ENCODE measurements at regions not wholly inside any gene's neighbourhood (a gene's known extent, or its start where the extent isn't known, plus 50 kb on each side); places are given as distances from the start of the nearest gene placed in this dataset.

DNA sequence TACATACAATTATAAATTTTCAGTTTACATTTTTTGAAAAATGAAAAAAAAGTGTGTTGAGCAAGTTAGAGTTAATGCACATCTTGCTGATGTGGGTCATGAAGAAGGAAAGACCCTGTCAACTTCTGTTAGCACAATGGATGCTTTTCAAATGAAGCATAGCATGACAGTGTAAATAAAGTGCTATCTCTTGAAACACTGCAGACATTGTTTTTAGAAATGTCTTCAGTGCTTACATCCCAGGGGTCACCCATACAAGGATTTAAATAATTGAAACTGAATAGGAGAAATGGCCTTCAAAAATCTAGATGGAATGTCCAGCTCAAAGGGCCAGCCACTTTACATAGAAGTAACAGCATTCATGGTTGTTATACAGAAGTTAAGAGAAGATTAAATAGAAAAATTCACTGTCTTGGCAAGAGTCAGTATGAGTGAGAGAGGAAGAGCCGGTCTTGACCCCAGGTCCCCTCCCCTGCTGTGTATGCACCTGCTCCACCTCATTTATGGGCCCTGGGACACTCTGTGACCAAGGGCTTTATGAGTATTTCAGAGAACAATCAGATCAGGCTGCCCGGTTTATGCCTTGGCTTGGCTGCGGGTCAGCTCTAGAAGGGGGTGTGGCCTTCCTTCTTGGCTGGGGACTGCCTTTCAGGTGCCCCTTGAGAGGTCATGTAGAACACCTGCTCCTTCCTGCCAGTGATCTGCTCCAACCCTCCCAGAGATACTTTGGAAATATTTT lies 237.7 kb upstream of the TMEM72 start:
- TF ChIP-seq, protein P1, sequence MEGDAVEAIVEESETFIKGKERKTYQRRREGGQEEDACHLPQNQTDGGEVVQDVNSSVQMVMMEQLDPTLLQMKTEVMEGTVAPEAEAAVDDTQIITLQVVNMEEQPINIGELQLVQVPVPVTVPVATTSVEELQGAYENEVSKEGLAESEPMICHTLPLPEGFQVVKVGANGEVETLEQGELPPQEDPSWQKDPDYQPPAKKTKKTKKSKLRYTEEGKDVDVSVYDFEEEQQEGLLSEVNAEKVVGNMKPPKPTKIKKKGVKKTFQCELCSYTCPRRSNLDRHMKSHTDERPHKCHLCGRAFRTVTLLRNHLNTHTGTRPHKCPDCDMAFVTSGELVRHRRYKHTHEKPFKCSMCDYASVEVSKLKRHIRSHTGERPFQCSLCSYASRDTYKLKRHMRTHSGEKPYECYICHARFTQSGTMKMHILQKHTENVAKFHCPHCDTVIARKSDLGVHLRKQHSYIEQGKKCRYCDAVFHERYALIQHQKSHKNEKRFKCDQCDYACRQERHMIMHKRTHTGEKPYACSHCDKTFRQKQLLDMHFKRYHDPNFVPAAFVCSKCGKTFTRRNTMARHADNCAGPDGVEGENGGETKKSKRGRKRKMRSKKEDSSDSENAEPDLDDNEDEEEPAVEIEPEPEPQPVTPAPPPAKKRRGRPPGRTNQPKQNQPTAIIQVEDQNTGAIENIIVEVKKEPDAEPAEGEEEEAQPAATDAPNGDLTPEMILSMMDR (conservative IDR thresholded peaks at IDR 0.05; ENCODE audit: control insufficient read depth, insufficient read depth, low read depth, low read length) = no peak
- no peak for DNase-seq (ENCODE audit: low read depth)
- no peak overlapping the region for H3K4me3 ChIP-seq (ENCODE audit: control insufficient read depth, low read depth, low read length)

DNA sequence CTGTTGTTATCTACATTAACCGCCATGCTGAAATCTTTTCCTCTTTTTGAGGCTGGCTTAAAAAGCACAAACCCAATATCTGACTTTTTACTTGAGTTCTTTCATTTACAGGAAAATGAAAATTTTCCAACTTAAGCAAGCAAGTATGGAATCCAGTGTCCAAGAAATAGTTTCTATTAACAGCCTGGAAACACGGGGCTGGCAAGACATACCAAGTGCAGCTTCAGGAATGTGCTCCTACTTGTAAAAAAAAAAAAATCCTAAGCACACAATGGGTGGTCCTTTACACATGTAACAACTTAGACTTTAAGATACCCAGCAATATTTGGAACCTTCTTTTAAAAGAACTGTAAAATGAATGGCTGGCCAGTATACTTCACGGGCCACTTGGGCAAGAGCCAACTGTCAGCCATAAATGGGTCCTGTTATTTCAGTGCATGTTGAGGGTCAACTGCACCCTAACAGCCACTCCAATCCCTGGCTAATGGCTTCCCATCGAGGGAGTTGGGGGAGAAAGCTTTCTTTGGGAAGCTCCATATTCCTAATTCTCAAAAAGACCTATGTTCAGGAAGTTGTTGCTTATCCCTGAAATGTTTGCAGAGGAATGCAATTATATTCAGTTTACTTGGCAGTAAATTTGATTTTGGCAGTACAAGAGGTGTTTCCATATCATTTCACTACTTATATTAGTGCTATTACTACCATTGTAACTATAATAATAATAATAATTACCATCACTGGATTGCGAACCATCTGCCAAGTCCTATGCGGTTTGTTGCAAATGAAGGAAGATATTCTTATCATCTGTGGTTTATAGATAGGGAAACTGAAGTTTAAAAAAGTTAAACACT lies 236.4 kb upstream of the TMEM72 start:
- DNase-seq (ENCODE audit: low read depth) = no peak
- H3K4me3 ChIP-seq (ENCODE audit: control insufficient read depth, low read depth, low read length) = no peak overlapping the region
- TF ChIP-seq, protein P1 (conservative IDR thresholded peaks at IDR 0.05; ENCODE audit: control insufficient read depth, insufficient read depth, low read depth, low read length) = no peak

DNA sequence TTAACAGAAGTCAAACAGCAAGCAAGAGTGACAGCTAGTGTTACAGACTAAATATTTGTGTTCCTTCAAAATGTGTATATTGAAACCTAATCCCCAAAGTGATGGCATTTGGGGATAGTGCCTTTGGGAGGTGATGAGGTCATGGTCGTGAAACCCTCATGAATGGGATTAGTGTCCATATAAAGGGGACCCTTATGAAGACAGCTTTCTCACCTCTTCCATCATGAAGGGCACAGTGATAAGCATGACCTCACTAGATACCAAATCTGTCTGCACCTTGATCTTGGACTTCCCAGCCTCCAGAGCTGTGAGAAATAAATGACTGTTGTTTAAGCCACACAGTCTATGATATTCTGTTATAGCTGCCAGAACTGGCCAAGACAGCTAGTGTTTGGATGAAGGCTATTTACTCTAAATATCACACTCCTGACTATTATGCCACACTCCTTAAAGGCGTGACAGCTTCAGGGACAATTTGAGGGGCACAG lies 235.7 kb upstream of the TMEM72 start:
- no peak for DNase-seq (ENCODE audit: low read depth)
- no peak overlapping the region for H3K4me3 ChIP-seq (ENCODE audit: control insufficient read depth, low read depth, low read length)
- TF ChIP-seq, protein P1 (conservative IDR thresholded peaks at IDR 0.05; ENCODE audit: control insufficient read depth, insufficient read depth, low read depth, low read length) = no peak

DNA sequence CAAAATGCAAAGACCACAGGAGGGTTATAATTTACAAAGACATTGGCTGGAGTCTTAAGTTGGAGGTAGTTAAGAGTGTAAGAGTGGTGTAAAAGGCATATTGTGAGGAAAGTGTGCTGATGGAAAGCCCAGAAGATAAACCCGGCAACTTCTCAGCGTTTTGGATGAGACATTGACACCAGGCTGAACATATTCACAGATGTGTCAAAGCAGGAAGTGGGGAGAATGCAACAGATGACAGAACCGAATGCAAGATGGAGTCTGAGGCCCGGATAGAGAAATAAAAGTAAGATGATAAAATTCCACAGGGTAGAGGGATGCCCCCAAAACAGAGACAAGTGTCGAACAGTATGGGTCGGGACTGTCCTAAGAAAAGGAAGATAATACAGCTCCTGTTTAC lies 230.4 kb upstream of the TMEM72 start:
- DNase-seq (ENCODE audit: low read depth) = no peak
- H3K4me3 ChIP-seq (ENCODE audit: control insufficient read depth, low read depth, low read length) = no peak overlapping the region
- TF ChIP-seq, protein P1 (conservative IDR thresholded peaks at IDR 0.05; ENCODE audit: control insufficient read depth, insufficient read depth, low read depth, low read length) = no peak

DNA sequence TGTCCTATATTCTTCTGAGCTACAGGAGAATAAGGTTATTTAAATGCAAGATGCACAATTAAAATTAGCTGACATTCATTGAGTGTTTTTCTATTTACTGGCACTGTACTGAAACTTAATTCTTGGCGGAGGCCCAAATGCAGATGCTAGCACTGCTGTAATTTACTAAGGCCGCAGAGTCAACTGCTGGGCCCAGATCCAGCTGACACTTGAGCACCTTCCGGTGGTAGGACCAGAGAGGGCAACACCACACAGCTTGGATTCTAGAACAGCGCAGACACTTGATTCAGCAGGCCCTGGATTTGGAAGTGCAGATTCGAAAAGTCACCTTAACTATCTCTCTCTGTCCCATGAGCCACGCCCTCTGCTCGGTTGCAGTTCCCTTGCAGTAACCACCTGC lies 228.6 kb upstream of the TMEM72 start:
- TF ChIP-seq, protein P1 (conservative IDR thresholded peaks at IDR 0.05; ENCODE audit: control insufficient read depth, insufficient read depth, low read depth, low read length) = no peak
- H3K4me3 ChIP-seq (ENCODE audit: control insufficient read depth, low read depth, low read length) = no peak overlapping the region
- no peak for DNase-seq (ENCODE audit: low read depth)

DNA sequence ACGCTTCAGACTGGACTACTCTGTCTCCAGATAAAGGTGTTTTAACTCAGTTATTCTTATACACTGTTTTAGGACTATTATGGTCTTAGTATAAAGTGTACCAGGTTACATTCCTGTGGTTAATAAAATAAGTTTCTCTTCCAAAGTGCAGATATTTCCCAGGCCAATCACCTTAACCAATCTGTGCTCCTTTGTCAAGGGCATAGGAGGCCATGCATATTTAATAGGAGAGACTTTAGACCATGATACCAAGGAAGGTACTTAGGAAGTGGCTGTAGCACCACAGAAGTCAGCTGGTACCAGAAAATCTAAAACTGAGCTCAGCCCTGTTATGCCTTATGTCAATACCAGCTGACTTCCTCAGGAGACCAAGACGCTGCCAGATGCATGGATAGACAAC lies 226.5 kb upstream of the TMEM72 start:
- H3K4me3 ChIP-seq (ENCODE audit: control insufficient read depth, low read depth, low read length) = no peak overlapping the region
- DNase-seq (ENCODE audit: low read depth) = no peak
- TF ChIP-seq, protein P1 (conservative IDR thresholded peaks at IDR 0.05; ENCODE audit: control insufficient read depth, insufficient read depth, low read depth, low read length) = no peak
